Gastroesophageal sphincter (tissue), 3 donors: ENCODE measurements at regions not wholly inside any gene's neighbourhood (a gene's known extent, or its start where the extent isn't known, plus 50 kb on each side); places are given as distances from the start of the nearest gene placed in this dataset.

ENCODE experiments used
- EP300 ChIP-seq: sonication (generic); formaldehyde crosslinking; IDR thresholded peaks from one replicate; pipeline ENCODE4 v1.6.1; 2017; ENCODE audit warnings: antibody characterized with exemption, mild to moderate bottlenecking
- POLR2A ChIP-seq, 2 donors: fragments of 450-650 bp; IDR thresholded peaks; one replicate each; pipeline ENCODE4 v1.6.1; 2017; ENCODE audit warnings: antibody characterized with exemption in 2 of 2, mild to moderate bottlenecking in 2 of 2, moderate library complexity in 1 of 2
- POLR2AphosphoS5 ChIP-seq: sonication (generic); formaldehyde crosslinking; IDR thresholded peaks from one replicate; pipeline ENCODE4 v1.6.1; 2017; ENCODE audit warnings: antibody characterized with exemption
- TF ChIP-seq, protein P1 (sequence below), 4 experiments: fragments of 200-600 bp in 2 of 4; fragments of 450-650 bp in 2 of 4; sonication (generic) in 1 of 4; IDR thresholded peaks; one replicate each; pipeline ENCODE4 v1.5.1; 2017 to 2019; ENCODE audit warnings: antibody characterized with exemption in 4 of 4, mild to moderate bottlenecking in 2 of 4, moderate library complexity in 2 of 4

DNA sequence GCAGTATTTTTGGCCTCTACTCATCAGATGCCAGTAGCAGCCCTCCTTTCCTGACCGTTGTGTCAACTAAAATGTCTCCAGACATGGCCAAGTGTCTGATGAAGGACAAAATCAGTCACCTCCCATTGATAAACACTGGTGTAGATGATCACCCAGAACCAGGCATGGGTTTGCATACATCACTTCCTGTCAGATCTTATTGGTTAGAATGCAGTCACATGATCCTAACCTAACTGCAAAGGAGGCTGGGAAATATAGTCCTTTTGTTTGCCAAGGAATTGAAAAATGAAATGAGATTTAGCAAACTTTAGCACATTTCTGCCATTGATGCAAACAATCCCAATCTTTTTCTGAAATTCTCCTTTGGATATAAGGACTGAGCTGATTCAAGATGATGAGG lies 141.4 kb downstream of the BUB3 start:
- TF ChIP-seq POLR2AphosphoS5 = no peak
- TF ChIP-seq, protein P1, sequence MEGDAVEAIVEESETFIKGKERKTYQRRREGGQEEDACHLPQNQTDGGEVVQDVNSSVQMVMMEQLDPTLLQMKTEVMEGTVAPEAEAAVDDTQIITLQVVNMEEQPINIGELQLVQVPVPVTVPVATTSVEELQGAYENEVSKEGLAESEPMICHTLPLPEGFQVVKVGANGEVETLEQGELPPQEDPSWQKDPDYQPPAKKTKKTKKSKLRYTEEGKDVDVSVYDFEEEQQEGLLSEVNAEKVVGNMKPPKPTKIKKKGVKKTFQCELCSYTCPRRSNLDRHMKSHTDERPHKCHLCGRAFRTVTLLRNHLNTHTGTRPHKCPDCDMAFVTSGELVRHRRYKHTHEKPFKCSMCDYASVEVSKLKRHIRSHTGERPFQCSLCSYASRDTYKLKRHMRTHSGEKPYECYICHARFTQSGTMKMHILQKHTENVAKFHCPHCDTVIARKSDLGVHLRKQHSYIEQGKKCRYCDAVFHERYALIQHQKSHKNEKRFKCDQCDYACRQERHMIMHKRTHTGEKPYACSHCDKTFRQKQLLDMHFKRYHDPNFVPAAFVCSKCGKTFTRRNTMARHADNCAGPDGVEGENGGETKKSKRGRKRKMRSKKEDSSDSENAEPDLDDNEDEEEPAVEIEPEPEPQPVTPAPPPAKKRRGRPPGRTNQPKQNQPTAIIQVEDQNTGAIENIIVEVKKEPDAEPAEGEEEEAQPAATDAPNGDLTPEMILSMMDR (IDR thresholded peaks at IDR 0.05) = no peak
- no peak for TF ChIP-seq POLR2A (IDR thresholded peaks at IDR 0.05)
- TF ChIP-seq EP300 = no peak
